HG03095 (cell line): ENCODE measurements at regions not wholly inside any gene's neighbourhood (a gene's known extent, or its start where the extent isn't known, plus 50 kb on each side); places are given as distances from the start of the nearest gene placed in this dataset.
A peak's percentile ranks its signal among the peaks of the same experiment; 100 is the strongest.

ENCODE experiments used
- ATAC-seq: cut with Tn5 transposase; IDR thresholded peaks from one replicate; pipeline ENCODE4 v1.9.1; 2021; ENCODE audit warnings: moderate library complexity; ENCODE audit not compliant: unreplicated experiment

DNA sequence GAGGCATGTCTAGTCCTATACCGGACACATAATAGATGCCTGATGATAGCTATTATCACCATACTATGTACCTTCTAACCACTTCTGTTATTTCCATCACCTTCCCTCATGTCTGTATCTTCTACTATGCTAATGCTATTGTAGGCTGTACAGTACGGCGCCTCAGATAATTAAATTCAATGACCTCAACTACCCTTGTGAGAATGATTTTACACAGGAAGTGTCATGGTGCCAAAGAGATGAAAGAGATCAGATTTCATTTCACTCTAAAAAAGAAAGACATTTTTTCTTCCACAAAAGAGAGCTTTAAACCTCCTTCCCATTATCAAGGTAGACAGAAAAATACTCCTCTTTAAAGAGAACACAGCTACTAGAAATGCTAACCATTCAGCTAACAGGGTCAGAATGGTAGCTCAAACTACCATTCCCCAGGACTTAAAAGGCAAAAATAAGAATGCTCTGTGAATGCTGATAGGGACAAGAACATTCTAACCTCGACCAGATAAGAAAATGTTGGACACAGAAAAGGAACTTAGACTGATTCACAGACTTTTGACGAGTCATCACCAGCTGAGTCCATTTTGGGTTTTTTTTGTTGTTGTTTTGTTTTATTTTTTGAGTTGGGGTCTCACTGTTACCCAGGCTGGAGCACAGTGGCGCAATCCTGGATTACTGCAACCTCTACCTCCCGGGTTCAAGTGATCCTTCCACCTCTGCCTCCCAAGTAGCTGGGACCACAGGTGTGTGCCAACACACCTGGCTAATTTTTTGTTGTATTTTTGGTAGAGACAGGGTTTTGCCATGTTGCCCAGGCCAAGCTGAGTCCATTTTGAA is 99.2 kb upstream of the RAPGEF2 start:
- no peak for ATAC-seq

DNA sequence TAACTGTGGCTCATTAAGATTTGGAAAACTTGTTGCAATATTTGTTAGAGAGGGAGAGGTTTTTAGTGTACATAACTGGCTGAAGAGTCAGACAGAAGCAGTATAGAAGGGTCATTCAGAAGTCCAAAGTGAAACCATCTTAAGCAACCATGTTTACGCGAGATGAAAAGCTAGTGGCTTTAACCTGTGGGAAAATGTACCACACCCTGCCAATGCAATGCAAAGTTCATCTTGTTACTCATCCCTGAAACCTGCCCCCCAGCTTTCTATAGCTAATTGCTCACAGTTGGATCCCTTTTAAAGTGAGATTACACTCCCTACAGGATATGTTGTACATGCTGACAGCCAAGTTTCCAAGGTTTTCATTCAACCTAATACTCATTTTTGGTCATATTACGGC is 96.7 kb upstream of the RAPGEF2 start:
- no peak for ATAC-seq

DNA sequence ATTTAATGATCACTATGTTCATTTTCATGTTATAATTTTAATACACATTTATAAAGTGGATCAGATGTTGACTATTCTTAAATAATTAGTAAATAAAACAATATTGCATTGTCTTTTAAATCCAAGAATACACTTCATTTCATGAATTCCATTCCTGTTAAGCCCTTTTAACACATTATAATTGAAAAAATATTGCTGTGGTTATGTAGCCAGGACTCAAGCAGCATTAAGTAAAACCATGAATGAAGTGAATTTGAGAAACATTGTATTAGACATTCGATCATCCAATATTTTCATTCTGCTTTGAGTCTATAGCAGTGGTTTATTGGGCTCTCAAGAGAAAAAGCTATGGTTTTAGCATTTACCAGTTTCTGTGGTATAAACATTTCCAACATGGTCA is 94.2 kb upstream of the RAPGEF2 start:
- ATAC-seq: no peak

DNA sequence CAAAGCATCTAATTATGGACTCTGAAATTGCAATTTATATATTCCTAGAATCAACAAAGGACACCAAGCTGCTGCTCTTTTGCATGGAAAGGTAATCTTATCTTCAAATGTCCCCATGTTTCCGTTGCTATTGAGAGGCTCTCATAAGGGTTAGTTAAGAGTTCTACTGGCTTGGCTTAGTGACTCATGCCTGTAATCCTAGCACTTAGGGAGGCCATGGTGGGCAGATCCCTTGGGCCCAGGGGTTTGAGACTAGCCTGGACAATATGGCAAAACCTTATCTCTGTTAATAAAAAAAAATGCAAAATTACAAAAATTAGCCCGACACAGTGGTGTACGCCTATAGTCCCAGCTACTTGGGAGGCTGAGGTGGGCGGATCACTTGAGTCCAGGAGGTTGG is 93.4 kb upstream of the RAPGEF2 start:
- no peak for ATAC-seq

DNA sequence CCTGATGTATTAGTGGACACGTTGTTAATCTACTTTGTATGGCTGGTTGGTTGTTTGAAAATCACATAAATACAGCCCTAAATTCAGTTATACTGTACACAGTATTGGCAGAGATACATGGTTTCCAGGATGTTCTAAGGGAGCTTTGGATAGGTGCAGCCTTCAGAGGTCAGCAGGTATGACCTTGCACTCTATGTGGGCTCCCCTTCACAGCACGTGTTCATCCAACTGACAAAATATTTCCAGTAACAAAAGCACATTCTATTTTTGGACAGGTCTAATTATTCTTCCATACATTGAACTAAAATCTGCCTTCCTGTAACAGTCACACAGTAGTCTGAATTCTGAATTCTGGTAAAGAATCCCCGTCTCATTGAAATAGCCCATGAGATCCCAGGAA is 92.8 kb upstream of the RAPGEF2 start:
- ATAC-seq: no peak

DNA sequence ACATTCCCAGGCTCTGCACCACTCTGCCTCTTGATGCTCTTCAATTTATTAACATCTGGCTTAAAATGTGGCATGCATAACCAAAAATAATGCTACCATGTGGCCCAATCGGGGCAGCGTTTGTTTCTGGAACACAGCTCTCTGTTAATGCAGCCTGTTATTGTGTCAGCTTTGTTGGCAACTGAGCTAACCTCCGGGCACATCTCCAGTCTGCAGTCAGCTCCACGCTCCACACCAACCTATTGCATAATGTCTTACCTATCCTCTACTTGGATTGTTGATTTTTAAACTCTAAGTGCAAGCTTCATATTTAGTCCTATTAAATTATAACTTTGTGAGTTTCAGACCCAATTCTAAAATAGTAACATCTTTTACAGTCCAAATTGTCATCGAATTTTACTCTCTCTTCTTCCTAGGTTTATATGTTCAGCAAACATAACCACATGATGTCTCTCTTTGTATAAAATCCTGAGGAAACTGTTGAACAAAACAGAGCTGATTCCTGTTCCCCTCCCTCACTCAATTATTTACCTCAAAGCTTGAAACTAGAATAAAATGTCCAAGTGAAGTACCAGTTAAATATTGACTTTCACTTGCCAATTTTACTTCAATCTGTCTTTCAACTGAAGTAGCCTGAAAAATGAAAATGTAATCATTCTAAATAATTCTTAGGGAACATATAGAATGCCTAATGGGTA is 92.2 kb upstream of the RAPGEF2 start:
- ATAC-seq: no peak

DNA sequence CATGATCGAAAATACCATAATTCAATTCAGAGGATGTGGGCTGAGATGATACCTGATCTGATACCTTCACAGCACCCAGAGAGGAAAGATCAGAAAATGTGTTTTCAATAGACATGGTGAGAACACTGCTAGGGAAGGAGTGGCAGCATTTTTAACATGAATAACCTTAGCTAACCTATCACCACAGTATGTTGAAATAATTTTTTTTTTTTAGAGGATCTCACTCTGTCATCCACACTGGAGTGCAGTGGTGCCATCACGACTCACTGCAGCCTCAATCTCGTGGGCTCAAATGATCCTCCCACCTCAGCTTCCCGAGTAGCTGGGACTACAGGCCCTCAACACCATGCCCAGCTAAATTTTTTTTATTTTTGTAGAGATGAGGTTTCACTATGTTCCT is 90.5 kb upstream of the RAPGEF2 start:
- no peak for ATAC-seq

DNA sequence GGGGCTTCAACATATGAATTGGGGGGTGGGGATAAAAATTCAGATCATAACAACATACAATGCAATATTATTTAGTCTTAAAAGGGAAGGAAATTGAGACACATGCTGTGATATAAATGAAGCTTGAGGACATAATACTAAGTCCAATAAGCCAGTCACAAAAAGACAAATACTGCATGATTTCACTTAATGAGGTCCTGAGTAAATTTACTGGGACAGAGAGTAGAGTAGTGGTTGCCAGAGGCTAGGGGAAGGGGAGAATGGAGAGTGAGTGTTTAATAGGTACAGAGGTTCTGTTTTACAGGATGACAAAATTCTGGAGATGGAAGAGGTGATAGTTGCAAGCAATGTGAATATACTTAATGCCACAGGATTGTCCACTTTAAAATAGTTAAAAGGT is 89.2 kb upstream of the RAPGEF2 start:
- ATAC-seq: no peak

DNA sequence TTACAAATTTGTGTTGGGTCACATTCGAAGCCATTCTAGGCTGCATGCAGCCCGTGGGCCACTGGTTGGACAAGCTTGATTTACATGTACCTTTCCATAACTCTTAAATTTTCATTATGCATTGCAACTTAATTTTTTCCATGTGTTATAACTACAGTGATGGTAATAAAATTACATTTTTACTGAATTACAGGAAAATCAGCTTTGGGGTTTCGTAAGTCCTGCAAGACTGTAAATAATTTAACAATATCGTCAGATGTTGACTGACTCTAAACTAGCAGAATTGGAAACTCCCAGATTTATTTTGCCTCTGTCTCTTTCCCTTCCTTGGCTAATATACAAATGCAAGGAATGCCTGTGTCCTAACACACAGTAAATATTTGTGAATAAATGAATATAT is 88.0 kb upstream of the RAPGEF2 start:
- no peak for ATAC-seq

DNA sequence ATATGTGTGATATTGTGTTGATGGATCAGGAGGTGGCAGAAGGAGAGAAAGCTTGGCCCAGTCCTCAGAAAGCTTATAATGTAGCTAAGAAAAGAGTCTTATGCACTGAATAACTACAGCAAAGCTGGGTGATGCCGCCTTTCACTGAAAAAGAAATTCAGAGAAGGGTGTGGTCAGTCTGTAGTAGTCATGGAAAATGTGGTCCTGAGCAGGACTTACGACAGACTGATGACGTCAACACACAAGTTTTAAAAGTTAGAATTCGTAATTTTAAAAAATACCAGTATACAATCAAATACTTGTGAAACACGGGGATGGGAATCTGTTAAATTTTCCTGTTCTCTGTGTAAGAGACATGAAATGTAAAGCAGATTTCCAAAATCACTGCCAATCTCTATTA is 87.0 kb upstream of the RAPGEF2 start:
- no peak for ATAC-seq

DNA sequence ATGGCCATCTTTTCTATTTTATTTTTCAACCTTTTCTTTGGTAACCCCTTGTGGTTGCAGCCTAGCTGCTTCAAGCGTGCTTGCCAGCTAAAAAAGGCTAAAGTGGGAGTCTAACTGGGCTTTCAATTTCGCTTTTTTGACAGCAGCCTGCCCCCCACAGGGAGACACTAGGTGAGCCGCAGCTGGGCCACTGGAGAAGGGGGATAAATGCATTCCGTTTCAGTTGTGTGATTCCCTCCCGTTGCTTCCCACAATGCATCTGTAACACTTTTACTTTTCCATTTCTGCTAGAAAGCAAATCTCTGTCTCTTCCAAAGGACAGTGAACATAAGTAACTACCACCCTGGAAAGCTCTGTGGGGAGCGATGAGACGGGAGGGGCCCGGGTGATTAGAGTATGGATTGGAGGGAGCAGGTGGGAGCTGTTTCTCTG is 86.3 kb upstream of the RAPGEF2 start:
- peak; percentile 49 for ATAC-seq

DNA sequence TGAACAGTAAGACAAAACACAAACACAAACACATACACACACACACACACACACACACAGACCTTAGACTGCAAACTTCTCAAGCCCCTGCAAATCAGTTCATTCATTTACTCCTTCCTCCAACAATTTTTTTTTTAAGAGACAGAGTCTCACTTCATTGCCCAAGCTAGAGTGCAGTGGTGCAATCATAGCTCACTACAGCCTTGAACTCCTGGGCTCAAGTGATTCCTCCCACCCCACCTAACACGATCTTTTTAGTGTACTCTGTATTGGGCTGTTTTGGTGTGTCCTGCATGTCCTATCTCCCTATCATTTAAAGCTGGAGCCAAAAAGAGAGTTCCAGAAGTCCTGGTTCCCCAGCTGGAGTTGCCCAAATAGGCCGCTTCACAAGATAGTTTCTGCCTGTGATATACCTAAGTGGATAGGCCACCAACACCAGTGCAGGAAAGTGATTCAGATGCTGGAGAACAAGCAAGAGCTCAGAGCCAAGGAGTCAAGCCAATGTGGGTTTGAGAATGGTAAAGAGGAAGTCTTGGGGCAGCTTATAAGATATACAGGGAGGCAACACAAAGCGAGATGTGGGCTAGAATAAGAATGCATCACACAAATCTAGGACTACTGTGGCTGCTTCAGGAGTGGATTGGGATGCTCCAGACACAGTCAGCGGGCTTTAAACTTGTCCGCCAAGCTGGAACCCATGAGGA is 85.4 kb upstream of the RAPGEF2 start:
- peak; percentile 21 for ATAC-seq

DNA sequence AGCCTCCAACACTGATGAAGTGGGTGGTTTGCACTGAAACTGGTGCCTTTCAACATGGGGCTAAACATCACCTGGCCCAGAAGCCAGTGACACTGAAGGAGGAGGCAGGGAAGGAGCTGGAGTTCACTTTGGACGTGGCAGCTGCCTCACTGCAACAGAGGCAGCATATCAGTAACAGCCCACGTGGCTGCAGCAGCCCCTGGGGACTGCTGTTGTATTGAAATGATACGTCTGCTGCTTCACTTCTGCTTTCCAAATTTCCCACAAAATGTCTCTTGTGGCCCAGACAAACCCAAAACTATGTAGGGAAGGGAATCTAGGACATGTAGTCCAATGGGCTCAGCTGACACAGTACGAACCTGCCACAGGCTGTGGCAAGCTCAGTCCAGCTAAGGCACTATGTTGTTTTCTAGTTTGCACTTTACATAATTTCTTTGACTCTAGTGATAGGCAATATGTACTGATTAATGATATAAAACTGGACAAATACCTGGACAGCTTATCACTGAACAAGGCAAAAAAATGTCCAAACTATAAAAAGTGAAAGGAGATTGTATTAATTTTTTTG is 84.7 kb upstream of the RAPGEF2 start:
- ATAC-seq: peak; percentile 93

DNA sequence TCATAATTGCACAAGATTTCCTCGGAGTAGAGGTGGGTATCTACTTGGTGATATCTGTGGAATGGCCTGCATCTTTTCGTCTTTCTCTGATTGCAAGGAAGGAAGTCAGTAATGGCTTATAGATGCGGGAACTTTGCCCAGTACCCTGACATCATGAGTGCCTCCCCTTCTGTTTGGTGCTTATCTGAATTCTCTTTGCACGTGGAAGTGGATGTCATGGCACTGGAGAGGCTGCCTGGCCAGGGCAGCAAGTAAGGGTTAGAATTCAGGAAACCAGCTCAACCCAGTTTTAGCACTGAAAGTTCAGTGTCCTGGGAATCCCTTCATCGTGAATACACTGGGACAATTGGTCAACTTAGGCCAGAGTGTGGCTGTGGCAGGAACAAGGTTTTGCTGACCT is 83.5 kb upstream of the RAPGEF2 start:
- no peak for ATAC-seq

DNA sequence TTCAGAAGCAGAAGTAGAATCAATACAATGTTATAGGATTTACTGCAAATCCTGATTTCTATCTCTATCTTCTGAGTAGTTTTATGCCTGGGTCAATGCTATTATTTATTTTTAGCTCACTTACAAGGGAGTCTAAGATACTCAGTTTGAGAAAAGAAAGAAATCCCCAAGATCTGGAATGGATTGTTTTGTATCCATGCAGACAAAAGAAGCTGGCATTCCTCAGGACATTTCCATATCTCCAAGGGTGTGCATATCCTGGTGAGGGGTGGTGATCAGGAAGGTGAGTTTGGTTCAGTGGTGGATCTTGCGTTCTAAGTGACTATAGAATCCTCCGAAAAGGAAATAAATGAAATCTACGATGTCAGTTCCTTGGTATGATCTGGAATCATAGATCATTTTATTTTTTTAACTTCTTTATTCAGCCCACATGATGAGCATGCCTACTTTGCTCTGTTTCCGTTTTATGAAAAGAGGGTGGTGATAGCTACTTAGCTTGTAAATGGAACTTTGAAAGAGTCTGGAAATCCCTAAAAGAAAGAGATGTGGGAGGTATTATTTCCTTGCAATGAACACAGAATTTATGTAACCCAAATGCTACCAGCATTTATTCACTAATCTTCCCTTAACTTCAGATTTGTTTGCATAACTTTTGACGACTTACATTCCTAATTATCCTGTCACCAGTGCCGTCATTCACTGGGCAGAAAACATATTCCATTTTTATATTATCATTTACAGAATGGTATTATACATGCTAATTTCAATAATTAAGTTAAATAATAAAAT is 81.1 kb upstream of the RAPGEF2 start:
- no peak for ATAC-seq

DNA sequence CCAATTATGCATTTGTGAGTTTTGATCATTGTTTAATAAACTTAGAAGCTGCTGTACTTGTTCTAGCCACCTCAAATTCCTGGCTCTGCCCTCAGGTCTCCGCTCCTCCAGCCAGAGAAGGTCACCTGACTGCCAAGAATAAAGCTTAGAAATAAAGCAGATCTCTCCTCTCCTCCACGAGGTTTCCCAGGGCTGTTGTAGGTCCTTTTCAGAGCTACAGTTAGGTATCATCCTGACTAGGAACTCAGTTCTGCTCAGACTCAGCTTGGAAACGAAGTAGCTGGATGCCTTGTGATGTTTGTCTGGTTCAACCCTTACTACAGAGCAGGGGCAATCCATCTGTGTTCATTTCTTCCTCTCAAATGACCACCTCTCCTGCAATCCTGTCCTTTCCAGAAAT is 79.1 kb upstream of the RAPGEF2 start:
- ATAC-seq: no peak

DNA sequence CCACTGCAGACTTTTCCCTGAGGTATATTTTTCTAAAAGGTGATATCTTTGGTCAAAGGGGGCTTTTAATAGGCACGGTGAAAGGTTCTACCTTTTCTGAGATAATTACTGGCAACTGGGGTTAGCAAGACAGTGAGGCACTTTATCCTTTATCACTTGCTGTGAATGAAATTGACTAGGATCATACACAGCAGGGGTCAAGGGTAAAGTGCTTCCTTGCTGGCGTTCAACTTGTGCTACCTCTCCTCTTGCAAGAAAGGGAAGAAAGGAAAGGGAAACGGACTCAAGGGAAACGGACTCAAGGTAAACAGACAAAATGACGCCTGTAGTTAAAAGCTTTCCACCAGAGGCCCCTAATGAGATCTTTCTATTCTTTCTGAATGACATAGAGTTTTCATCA is 78.6 kb upstream of the RAPGEF2 start:
- ATAC-seq: no peak

DNA sequence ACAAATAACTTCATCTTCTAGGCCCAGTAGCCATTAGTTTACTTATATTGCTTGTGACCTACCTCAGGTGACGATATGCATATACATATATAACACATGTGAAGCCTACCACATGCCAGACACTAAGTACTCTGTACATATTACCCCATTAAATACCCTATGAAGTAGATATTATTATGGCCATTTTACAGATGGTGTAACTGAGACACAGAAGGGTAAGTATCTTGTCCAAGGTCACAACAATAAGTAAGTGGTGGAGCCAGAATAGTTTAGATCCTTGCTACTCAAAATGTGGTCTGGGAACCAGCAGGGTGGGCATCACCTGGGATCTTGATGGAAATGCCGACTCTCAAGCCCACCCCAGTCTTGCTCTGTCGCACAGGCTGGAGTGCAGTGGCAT is 78.1 kb upstream of the RAPGEF2 start:
- ATAC-seq: no peak

DNA sequence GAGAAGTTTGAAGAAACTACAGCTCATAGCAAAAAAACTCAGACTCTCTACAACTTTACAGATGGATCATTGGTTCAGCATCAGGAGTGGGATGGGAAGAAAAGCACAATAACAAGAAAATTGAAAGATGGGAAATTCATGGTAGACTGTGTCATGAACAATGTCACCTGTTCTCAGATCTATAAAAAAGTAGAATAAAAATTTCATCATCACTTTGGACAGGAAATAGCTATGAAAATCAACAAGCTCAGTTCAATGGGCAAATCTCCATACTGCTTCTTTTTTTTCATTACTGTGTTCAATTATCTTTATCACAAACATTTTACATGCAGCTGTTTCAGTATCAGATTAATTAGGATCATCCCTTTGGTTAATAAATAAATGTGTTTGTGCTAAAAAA is 76.5 kb upstream of the RAPGEF2 start:
- ATAC-seq: no peak

DNA sequence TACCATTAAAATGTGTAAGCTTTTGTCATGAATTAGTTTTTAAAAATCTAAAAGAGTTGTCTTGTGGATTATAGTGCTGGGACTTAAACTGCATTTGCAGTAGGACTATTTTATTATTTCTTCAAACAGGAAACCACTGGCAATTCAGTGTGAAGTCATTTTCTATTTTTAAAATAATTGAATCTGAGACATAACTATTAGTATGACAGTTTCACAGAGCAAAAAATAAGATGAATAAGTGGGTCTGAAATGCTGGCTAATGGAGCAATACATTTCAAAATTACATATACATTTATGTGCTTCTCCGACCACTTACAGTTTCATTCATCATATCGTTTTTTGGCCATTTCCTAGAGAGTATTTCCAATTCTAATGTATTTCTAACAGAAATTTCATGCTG is 75.3 kb upstream of the RAPGEF2 start:
- peak; percentile 55 for ATAC-seq

DNA sequence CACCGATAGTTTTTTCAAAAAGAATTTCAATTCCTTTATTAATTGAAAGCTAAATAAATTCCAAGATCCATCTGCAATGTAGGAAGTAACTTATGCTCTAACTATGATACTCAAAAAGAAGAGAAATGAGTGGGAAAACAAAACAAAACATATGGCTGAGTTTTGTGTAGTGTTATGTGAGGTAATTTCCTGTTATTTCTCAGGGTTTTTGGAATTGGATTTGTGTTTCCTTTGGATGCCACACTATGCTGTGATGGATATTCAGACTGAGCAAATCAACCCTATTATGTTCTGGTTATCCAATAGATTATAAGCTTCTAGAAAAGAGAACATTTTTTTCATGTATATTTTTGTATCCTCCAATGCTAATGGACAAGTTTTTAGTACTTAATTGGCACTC is 73.4 kb upstream of the RAPGEF2 start:
- ATAC-seq: no peak
